GM12872 (cell line): ENCODE measurements at regions not wholly inside any gene's neighbourhood (a gene's known extent, or its start where the extent isn't known, plus 50 kb on each side); places are given as distances from the start of the nearest gene placed in this dataset.

Experiments
- CTCF ChIP-seq: IDR thresholded peaks from 3 replicates; pipeline ENCODE4 v1.5.1; 2011; ENCODE audit warnings: low read depth, mild to moderate bottlenecking, low read length, moderate library complexity; ENCODE audit not compliant: insufficient read depth

DNA sequence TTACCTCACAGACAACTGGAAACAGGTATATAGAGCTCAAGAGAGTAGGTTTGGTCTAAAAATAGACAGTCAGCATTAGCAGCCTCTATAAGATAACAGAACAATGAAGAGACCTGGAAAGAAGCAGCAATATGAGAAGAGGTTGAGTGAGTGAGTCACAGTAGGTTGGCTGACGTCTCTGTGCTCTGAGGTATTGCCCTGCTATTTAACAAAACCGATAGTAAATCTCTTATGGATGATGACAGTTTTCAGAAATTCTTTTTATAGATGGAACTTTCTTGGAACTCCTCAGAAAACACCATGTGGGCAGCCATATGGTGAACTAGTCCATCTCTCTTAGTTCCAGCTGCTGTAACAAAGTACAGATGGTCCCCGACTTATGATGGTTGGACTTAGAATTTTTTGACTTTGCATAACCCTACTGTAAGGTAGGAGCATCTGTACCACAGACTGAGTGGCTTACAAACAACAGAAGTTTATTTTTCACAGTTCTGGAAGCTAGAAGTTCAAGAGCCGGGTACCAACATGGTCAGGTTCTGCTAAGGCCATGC lies 123.5 kb downstream of the MBD2 start:
- no peak for TF ChIP-seq CTCF

DNA sequence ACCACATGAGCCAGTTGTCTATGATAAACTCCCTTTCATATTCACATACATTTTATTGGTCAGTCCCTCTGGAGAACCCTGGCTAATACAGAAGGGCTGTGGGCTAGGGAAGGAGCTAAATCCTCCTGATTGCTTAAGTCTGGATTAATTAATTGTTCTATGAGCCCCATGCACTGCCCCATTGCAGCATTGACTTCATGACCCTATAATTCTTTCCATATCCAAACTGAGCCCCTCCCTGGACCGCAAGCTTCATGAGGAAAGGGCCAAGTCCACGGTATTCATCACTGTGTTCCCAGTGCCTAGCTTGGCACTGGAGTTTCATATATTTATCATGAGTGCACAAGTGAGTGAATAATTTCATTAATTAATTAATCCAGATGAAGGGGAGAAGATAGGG lies 124.0 kb downstream of the MBD2 start:
- TF ChIP-seq CTCF = no peak

DNA sequence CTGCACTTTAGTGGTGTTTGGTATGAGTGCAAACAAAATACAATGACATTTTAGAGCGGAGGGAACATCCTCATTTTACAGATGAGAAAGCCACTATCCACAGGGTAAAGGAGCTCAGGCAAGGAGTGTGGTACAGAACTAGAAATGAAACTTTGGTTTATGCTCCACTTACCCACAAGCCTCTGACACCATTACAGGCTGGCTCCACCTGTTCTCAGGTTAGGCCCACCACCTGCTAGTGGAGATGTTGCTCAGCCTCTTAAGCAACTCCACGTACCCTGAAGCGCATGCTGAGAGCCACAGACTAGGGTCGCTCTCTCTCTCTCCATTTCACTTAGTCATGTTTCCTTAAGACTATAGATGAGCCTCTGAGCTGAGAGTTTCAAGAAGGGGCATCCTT lies 130.0 kb downstream of the MBD2 start:
- TF ChIP-seq CTCF = no peak

DNA sequence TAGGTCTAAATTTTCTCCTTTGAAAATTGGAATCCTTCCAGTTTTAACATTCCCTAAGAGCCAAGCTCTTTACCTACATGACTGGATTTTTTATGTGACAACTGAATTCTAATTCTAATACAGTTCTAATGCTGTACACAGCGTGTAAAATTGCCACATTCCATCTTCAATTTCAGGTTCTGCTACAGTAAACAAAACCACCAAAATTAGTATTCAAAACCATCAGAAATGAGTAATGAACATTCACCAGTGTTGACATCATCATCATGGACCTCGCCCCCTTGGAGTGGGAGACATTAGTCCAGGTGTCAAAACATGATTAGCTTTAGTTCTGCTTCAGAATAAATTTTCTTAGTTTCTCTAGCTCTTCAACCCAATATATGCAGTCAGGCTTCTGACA lies 133.6 kb downstream of the MBD2 start:
- TF ChIP-seq CTCF = no peak

- TF ChIP-seq CTCF = no peak
These were observed 134.6 kb downstream of the MBD2 start for GRCh38 chr18:54089749-54090459.

DNA sequence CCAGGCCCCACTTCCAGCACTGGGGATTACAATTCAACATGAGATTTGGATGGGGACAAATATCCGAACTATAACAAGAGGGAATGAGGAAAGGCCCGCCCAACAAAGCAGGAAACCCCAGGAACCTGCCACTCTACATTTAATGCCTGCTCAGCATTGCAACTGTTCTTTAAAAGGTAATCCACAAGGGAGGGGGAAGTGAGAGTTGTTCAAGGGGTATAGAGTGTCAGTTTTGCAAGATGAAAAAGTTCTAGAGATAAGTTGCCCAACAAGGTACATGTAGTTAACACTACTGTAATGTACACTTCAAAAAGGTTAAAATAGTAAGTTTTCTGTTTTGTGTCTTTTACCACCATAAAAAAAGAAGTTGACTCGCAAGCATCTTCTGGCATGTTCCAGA lies 137.6 kb downstream of the MBD2 start:
- no peak for TF ChIP-seq CTCF

DNA sequence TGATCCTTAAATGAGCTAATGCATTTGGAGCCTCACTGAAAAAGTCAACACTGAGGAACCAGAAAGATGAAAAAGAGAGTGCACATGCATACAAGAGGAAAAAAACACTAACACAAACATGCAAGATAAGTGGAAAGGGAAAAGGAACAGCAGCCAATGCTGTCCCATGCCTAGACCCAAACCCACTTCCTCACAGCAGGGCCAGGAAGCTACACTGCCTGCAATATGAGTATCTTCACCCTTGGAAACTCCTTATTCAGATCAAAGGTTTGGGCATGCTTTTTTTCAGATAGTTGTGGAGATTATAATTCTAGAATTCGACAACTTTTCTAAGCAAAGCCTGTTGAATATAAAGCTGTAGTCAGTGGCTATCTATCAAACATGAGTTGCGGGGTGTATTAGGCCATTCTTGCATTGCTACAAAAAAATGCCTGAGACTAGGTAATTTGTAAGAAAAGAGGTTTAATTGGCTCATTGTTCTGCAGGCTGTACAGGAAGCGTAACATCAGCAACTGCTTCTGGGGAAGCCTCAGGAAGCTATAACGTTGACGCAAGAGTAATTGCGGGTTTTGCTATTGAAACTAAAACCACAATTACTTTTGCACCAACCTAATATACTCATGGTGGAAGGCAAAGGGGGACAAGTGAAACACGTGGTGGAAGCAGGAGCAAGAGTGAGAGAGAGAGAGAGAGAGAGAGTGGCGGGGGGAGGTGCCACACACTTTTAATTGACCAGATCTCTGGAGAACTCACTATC lies 138.2 kb downstream of the MBD2 start:
- no peak for TF ChIP-seq CTCF
